ENCODE measurements at regions not wholly inside any gene's neighbourhood (a gene's known extent, or its start where the extent isn't known, plus 50 kb on each side); places are given as distances from the start of the nearest gene placed in this dataset.

DNA sequence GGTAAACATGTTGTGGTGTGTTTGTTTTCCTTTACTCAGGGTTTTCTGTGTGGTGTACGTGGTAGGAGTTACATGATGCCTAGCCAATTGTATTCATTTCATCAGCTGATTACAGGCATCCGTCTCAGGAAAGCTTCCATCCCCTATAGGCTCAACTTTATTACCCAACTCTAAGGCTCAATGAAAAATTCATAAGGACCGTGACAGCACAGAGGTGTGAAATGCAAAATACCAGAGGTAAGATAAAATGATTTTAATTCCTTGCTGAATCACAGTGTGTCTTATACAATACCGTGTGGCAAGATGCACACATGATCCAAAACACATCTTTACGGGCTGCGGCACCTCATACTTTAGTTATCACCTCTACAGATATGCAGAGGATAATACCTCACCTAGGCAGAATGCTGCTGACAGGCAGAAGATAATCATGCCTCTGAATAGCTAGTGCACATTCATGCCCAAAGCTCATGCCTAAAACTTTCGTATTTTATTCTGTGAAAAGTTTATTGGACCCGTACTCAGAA lies 87.2 kb upstream of the DIO2 start:
- TF ChIP-seq POLR2AphosphoS5 (IDR thresholded peaks at IDR 0.05; ENCODE audit: insufficient read depth, low read depth, low read length) (no peak), EZH2 (IDR thresholded peaks at IDR 0.05; ENCODE audit: borderline replicate concordance, low read depth, low read length, severe bottlenecking) (no peak), CTCF (IDR thresholded peaks at IDR 0.05; ENCODE audit: extremely low read depth in 1 of 2, insufficient read depth in 1 of 2, low read depth in 1 of 2, low read length in 2 of 2) (no peak)

All from endothelial cell of umbilical vein (primary cell).